ENCODE measurements at regions not wholly inside any gene's neighbourhood (a gene's known extent, or its start where the extent isn't known, plus 50 kb on each side); places are given as distances from the start of the nearest gene placed in this dataset.
"Not testable (repeated sequence)": the region's sequence is repeated elsewhere in the genome, so short reads cannot be mapped to it uniquely, and the experiment has no call there.

DNA sequence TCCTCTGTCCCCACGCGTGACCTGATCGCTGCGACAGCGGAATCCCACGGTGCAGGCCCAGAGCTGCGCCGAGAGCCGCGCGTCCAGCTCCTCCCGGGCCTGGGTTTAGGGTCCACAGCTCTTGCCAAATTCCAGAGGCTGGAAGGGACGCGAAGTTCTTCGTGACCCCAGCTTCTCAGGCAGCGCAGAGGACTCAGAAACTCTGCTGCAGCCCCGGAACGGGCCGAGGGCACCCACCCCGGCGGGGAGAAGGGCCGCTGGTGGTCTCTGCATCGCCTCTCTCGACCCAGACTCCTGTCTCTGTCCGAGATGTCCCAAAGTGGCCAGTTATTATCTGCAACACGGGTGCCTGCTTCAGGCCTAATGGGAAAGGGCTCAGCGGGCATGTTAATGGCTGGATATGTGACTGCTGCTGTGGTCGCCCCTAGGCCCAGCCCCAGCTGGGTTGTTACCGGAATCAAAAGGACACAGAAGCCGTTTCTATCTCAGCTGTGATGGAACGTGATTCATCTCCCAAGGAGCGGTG is 236.4 kb downstream of the VRK1 start:
- no peak for DNase-seq

DNA sequence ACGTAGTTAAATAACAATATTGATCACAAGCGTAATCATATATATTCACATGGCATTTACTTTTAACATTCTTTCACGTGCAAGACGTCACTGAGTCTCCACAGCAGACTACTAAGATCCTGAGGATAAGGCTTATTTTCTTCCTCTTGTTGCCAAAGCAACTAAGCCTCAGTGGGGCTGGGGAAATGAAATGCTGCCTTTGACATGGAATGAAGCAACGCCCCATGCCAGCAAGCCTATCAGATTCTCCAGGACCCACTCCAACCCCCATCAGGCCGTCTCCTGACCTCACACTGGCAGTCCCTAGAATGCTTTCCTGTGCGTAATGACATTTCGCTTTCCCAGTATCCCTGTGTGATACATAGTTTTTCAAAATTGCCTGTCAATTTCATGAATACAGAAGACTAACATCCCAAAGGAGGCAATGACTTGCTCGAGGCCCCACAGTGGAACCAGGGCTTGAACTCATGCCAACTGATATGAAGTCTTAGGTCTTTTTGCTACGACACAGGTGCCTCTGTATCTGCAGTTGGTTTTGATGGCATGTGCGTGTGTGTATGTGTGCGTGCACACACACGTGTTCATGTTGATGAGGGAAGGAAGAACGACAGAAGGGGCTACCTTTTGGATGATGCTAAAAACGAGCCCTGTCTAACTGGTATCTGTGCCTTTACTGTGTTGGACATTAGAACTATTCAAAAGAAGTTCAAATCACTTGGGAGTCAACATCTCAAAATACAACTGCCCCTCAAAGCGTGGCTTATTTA is 239.1 kb downstream of the VRK1 start:
- DNase-seq: no peak

DNA sequence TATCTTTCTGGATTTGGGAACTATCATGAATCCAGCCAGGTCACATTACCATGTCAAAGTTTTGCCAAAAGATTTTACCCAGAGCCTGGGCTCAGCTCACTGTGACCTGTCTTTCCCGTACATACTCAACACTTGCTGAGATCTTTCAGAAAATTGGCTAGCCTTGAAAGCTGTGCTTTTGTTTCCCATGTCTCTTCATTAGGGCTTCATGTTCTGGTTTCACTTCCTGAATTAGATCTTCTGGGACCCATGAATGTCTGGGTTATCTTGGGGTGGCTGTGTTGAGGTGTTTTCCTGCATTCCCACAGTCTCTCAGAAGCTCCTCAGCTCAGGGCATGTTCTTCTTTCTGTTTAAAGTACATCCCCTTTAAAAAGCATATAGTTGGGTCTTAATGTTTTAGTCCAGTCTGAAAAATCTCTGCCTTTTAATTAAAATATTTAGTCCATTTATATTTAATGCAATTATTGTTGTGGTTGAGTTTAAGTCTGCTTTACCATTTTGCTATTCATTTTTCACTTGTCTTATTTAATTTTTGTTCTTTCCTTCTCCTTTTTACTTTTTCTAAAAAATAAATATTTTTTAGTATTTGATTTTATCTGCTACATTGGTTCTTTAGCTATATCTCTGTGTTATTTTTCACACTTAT is 242.7 kb downstream of the VRK1 start:
- no peak for DNase-seq

DNA sequence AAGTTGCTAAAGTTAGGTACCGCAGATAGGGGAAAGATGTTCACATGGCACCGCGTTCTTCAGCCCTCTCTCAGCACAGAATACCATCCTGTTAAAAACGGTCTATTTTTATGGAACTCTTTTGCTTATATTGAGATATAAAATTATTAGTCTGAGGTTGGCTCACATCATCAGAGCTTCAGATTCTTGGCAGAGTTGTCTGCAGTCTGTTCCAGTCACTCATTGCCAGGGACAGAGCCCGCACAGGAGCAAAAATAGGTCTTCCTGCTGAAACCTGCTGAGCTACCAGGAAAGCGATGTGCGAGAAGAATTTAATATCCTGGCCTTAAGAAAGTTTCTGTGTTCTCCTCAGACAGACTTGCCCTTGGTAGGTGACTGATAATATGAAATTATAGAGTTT is 249.8 kb downstream of the VRK1 start:
- no peak for DNase-seq

DNA sequence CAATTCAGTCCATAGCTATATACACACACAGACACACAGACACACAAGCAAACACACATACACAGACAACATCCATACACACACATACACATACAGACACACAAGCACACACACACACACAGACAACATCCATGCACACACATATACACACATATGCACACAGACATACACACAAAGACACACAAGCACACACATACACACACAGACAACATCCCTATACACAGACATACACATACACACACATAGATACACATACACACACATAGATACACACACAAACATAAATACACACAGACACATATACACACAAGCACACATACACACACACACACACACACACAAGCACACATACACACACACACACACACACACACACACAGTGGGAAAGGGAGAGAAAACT is 254.8 kb downstream of the VRK1 start:
- DNase-seq: no peak

DNA sequence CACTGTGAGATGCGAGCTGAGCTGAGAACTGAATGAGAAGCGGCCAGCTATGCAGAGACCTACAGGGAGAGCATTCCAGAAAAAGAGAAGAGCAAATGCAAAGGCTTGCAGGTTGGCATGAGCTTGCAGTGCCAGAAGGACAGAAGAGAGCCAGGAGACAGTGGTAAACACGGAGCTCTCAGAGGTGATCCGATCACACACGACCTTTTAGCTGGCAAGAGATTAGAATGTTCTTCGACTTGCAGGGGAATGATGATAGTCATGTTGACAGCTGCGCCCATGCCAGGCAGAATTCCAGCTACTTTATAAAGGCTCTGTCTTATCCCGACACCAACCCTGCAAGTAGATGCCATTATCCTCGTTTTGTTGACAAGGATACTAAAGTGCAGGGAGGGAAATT is 256.8 kb downstream of the VRK1 start:
- DNase-seq: no peak

DNA sequence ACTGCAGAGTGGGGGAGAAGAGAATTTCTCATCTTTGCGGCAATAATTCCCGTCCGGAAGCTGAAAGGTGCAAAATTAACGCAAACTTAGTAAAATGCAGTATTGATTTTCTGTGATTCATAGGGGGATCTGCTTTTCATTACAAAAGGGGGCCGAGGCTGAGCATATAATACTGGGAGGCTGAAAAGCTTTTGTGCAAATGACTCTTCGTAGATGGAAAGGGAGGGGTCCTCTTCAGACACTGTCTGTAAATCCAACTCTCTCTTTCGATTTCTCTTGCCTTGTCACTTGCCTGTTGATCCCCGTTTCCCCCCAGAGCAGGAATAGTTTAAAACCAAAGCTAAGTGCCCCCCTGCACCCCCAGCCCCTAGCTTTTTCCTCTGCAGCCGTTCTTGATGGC is 258.2 kb downstream of the VRK1 start:
- DNase-seq: no peak

DNA sequence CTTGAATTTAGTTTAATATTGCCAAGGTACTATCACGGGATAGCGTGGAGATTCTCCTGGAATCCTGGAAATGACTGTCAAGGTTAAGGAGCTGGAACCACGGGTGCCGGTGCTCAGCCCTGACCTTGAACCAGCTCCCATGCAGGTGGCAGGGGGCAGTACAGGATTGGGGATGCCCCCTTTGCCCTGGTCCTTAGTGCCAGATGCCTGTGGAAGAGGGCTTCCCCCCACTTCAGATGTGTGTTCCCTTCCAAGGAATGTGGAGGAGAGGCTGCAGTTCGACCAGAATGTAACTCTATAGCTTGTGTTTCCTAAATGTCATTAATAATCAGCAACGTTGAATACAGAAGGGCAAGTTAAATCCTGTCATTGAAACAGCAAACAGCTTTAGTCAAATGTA is 258.9 kb downstream of the VRK1 start:
- DNase-seq: no peak

DNA sequence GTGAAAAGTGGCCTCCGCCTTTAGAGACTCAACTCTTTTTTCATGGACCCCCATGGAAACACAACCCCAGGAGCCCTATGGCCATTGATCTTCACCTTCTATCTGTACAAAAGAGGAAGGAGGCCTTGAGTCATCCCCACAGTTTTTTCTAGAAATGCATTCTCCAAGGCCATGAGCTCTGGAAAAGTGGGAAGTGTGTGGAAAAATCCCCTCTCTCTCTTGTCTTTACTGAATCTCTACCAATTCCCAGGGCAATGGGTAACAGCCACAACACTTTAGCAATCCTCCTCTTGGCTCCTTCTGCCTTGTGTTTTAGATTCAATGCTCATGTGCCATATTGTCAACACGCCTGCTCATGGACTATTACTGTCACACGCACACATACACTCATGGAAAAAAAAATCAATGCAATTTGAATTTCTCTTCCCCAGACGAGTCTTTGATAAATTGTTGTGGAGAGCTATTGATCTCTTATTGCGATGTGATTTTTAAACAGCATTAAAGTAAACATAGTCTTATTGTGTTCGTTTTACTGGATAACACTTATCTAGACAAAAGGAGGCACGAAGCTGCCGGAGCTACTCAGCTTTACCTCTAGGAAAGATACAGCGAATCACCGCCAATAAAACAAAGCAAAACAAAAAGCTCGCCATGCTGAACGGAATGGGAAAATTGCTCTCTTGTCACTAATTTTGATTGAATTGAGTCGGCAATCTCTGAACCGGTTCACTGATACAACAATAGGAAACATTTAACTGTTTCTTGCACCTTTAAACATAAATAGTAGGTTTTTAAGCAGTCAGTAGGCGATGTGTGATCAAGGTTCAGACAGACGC is 260.3 kb downstream of the VRK1 start:
- DNase-seq: no peak

DNA sequence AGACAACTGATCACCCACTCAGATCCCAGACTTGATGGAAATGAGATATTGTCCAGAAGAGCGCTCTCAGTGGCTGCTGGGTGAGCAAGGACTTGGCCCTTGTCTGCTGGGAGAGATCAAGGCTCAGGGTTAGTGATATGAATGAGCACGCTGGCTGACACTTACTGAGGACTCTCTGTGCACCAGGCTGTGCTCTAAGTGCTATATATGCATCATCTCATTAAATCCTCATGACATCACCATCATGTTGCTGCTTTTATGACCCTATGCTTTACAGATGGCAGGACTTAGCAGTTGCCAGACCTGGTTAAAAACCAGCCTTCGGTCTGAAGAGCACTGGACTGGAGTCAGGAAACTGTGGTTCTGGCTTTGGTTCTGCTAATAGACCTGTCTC is 260.9 kb downstream of the VRK1 start:
- no peak for DNase-seq

DNA sequence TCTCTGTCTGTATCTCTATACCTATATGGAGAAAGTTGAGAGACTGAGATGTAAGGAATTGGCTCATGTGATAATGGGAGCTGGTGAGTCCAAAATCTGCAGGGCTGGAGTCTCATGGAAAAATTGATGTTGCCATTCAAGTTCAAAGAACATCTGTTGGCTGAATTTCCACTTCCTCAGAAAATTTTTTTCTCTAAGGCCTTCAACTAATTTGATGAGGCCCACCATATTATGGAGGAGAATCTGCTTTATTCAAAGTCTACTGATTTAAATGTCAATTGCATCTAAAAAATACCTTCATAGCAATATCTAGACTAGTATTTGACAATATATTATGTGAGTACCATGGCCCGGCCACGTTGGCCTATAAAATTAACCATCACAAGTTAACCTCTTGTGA is 261.4 kb downstream of the VRK1 start:
- no peak for DNase-seq

DNA sequence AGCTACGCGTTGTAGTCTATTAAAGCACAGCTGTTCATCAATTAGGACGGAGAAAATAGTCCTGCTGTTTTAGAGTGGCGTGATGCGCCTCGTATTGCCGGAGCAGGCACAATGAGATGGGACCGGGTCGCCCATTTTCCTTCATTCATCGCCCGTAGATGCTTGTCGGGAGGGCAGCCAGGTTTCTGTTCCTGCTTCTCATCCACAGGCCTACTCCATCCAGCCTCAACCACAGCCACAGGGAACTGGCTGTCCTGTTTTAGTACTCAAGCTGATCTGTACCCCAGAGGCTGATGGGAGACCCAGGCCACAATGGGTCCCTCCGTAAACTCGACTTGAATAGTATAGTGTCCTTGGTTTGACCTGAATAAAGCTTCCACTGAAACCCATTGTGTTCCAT is 264.0 kb downstream of the VRK1 start:
- DNase-seq: no peak

DNA sequence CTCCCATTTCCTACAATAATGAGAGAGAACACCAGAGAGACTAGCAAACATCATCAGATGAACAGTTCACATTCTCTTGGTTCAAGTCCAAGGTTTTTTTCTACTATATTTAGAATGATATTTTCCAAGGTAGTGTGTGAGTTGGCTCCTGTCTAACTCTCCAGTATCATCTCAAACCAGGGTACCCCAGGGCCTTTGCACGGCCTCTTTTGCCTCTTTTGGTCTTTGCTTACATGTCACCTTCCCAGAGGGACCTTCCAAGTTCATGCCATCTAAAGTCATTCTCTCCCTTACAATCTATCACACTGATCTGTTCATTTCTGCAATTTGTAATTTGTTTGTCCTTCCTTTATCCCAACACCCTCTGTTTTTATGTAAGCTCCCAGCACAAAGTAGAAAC is 264.5 kb downstream of the VRK1 start:
- no peak for DNase-seq

DNA sequence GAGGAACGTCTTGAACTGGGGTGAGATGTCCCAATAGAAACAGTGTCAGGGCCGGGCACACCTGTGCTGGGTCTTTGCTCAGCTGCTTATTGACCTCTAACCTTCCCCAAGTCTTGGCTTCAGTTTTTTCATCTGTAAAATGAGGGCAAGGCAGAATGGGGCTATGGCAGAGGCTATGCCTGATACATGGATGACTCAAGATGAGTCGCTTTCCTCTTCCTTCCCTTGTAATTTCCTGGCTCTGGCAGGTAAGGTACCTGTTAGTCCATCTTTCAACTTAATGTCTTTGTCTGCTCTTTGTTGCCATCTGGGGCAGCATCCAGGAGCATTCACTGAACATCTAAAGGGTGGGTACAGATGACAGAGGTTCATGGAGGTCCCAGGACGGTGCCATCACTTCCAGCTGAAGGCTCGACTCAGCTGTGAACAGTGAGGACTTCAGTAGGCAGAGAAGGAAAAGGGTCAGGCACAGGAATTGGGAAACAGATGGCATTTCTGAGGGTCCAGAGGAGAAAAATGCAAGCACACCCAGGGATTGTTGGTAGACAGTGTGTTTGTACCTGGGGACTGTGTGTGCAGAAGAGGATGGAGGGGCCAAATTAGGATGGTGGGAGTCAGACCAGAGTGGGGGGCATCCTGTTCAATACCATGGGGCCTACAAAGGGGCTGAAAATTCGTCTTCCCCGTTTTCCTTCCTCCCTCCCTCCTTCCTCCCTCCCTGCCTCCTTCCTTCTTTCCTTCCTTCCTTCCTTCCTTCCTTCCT is 268.3 kb downstream of the VRK1 start:
- no peak for DNase-seq

DNA sequence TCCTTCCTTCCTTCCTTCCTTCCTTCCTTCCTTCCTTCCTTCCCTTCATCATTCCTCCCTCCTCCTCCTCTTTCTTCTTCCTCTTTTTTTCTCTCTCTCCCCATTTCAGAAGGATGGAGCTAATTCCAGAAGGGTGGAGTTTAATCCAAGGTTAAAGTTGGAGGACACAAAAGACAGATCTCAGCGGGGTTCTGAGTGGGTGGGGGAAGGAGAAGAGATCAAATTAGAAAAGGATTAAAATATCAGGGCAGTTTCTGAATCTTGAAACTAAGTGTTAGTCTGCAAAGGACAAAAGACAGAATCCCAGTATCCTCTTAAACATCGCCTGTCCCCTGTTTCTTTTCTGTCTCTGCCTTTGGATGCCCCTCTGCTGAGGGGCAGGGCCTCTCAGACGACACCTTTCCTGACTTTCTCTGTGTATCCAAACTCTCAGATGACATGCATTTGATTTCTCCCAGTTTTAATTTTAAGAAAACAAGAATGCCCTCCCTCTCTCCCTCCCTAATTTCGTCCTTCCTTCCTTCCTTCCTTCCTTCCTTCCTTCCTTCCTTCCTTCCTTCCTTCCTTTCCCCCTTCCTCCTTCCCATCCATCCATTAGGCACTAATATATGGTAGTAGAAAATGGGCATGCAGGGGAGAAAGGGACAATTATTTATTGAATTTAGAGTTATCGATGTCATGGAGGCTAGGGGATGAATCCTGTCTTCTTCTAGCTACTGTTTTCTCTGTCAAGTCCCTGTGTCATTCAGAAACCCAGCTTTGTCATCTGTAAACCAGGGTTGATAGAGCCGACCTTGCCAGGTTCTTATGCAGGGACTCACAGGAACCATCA is 269.1 kb downstream of the VRK1 start:
- DNase-seq: no peak

DNA sequence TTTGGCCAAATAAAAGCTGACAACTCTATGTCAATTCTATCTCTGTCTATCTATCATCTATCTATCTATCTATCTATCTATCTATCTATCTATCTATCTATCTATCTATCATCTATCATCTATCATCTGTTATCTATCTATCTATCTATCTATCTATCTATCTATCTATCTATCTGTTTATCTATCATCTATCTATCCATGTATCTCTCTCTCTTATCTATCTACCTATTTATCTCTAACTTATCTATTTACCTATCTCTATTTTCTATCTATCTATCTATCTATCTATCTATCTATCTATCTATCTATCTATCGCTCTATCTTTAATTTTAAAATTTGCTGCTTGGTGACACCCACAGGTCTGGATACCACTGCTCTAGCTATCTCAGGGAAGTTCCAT is 271.1 kb downstream of the VRK1 start:
- not testable (repeated sequence) for DNase-seq

DNA sequence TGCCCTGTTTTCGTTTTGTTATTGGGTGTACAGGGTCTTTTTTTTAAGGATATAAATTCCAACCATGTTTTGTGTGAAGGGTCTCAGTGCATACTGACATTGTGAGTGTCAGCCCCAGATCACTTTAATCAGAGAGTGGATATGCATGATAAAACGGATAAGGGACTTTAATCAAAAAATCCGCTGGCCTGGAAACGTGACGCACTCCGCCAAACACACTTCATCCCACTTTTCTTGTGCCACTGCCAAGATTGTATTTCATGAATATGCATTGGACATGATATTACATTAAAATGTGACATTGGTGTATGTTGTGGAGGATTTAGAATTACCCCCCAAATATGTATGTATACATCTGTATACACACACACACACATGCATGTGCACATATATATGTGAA is 273.1 kb downstream of the VRK1 start:
- DNase-seq: no peak

DNA sequence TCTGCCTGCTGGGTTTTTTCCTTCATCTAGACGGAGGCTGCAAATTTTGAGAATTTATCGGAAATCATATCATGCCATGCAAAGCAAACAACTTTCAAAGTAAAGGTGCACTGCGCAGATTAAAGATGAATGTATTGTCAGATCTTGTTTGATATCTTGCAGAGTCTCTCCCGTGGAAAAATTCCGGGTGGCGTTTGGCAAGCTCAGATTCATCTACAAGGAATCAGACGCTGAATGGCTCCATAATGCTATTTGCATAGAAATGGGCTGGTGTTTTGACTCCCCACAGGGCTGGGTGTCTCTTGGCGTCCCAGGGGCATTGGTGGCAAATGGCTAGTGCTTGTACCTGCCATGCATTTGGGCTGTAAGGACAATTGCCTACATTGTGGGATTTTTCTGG is 274.0 kb downstream of the VRK1 start:
- no peak for DNase-seq

DNA sequence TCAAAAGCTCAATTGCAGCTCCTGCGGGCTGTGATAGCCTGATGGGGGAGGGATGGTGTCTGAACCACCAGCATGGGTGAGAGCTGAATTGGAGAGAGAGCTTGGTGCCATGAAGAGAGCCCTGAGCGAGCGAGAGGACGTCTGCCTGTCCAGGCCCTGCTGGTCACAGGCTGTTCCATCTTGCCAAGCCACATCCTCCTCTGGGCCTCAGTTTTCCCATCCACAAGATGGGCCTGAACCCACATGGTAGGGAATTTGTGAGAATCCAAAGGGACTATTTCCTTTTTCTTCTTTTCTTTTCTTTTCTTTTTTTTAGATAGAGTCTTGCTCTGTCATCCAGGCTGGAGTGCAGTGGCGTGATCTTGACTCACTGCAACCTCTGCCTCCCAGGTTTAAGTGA is 276.4 kb downstream of the VRK1 start:
- DNase-seq: no peak

DNA sequence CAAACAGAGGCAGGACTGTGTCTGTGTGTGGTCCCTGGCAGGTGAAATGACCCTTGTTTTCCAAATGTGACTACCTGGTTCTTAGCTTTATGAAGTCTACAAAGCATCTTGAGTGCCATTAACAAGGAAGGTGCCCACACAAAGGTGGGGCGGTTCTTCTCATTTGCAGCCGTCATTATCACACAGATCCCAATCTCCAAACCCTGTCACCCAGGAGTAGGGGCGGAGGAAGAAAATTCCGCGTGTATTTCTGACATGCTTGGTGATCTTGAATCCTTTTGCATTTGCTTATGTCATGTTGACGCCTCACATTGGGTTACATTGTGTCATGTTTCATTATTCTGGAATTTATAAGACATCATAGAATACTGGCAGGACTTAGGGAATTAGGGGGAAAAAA is 277.3 kb downstream of the VRK1 start:
- no peak for DNase-seq

DNA sequence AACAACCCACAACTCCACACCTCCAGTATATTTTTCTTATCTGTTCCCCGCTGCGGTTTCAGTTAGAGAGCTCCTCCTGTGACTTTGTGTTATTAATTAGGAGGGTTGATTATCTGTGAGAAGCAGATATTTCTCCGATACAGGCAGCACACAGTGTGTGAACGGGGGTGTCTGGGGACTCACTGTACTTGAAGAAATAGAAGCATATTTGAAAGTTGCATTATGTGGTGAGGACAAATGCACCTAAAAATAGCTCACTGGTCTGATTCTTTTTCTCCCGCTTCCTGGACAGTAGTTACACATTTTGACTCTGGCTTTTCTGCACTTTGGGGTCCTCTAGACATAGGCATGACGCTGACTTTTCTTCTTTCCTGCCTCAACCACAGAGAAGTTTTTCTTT is 277.7 kb downstream of the VRK1 start:
- DNase-seq: no peak

DNA sequence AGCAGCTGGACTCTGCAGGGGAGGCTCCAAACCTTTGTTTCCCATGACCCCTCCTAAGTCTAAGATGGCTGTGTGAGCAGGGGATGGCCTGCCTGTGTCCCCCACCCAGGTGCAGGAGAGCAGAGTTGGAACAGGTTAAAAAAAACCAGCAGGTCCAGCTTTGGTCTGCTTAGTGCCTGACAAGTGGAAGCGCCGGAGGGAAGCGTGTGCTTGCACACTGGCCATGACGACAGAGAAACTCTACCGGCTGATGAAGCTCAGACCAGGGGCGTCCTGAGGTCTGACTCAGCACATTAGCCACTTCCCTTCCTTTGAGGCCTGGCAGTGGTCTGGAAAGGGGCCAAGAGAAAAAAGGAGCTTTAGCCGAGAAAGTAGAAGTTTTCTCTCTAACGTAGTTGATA is 280.1 kb downstream of the VRK1 start:
- peak; percentile 65 to 66 for DNase-seq

Data from Kasumi-1 (cell line).